Endothelial cell of umbilical vein (primary cell): ENCODE measurements at regions not wholly inside any gene's neighbourhood (a gene's known extent, or its start where the extent isn't known, plus 50 kb on each side); places are given as distances from the start of the nearest gene placed in this dataset.

Experiments
- BruUV-seq: library from RNA; stranded (reverse); fragments of 400-500 nt; replicated peaks from 2 replicates; lab custom pipeline; 2021; lab: Mats Ljungman, UMichigan
- CTCF ChIA-PET: fragments of 300-600, 350-600 bp; sonication (Branson Sonifier 250); formaldehyde crosslinking; loops from one replicate; lab custom pipeline; 2021; ENCODE audit warnings: antibody characterized with exemption, inconsistent platforms; lab: Charles Lee
- POLR2A ChIA-PET: fragments of 300-600, 350-600 bp; sonication (Branson Sonifier 250); formaldehyde crosslinking; loops from one replicate; lab custom pipeline; 2021; ENCODE audit warnings: antibody characterized with exemption, inconsistent platforms; lab: Charles Lee
- DNase-seq: peaks from one replicate; pipeline ENCODE4 v3.0.0-alpha.2; 2011; ENCODE audit warnings: low read depth, low spot score
- FAIRE-seq: peaks from 2 replicates; lab custom pipeline; 2011; peaks lifted over from hg19 to GRCh38; lab: Jason Lieb, UNC
- H2AFZ ChIP-seq: 2 replicates; pipeline ENCODE4 v1.6.0; 2012; ENCODE audit warnings: low read depth, low read length, control low read depth, inconsistent platforms
- H3K27ac ChIP-seq: 2 replicates; pipeline ENCODE4 v1.5.1; 2011; ENCODE audit warnings: low read depth, mild to moderate bottlenecking, control low read depth, low read length, moderate library complexity; ENCODE audit not compliant: insufficient read depth
- H3K27me3 ChIP-seq, 2 experiments: 2 replicates each; pipeline versions ENCODE4 v1.6.0 to v1.6.1; 2011; ENCODE audit warnings: low read length in 2 of 2, mixed read lengths in 1 of 2; ENCODE audit not compliant: control insufficient read depth in 2 of 2, insufficient read depth in 2 of 2
- H3K36me3 ChIP-seq, 2 experiments: 2 replicates in 1 of 2; 3 replicates in 1 of 2; pipeline ENCODE4 v1.5.1; 2011; ENCODE audit warnings: low read length in 2 of 2, mild to moderate bottlenecking in 1 of 2, moderate library complexity in 1 of 2; ENCODE audit not compliant: control insufficient read depth in 2 of 2, insufficient read depth in 2 of 2; ENCODE audit errors: extremely low read depth in 1 of 2
- H3K4me1 ChIP-seq: 3 replicates; pipeline ENCODE4 v1.5.1; 2011; ENCODE audit warnings: mild to moderate bottlenecking, low read length; ENCODE audit not compliant: control insufficient read depth, insufficient read depth; ENCODE audit errors: extremely low read depth
- H3K4me2 ChIP-seq: 2 replicates; pipeline ENCODE4 v1.6.1; 2011; ENCODE audit warnings: low read length, control low read depth, mixed read lengths; ENCODE audit not compliant: insufficient read depth
- H3K4me3 ChIP-seq, 3 experiments: fragments of 200-600 bp in 1 of 3; sonication (generic), shearing (Covaris generic) in 1 of 3; replicated peaks in 1 of 3; 2 replicates each; pipeline ENCODE4 v1.5.1; 2011 to 2016; ENCODE audit warnings: control low read depth in 3 of 3, low read length in 3 of 3, mild to moderate bottlenecking in 2 of 3, inconsistent platforms in 1 of 3, low read depth in 1 of 3, moderate library complexity in 1 of 3; ENCODE audit not compliant: insufficient read depth in 1 of 3
- H3K79me2 ChIP-seq: 2 replicates; pipeline ENCODE4 v1.6.0; 2012; ENCODE audit warnings: low read length, inconsistent platforms; ENCODE audit not compliant: control insufficient read depth, insufficient read depth
- H3K9ac ChIP-seq: replicated peaks from 2 replicates; pipeline ENCODE3; 2011; ENCODE audit warnings: low read length, control low read depth; ENCODE audit not compliant: insufficient read depth; ENCODE audit errors: extremely low read depth
- H3K9me1 ChIP-seq: replicated peaks from 3 replicates; pipeline ENCODE4 v1.6.0; 2011; ENCODE audit warnings: mild to moderate bottlenecking, low read length; ENCODE audit not compliant: control insufficient read depth, insufficient read depth; ENCODE audit errors: extremely low read depth
- H3K9me3 ChIP-seq: replicated peaks from 2 replicates; pipeline ENCODE4 v1.5.1; 2012; ENCODE audit warnings: low read length, inconsistent platforms; ENCODE audit not compliant: control insufficient read depth, insufficient read depth
- H4K20me1 ChIP-seq: replicated peaks from 2 replicates; pipeline ENCODE3; 2011; ENCODE audit warnings: mild to moderate bottlenecking, low read length; ENCODE audit not compliant: control insufficient read depth, insufficient read depth; ENCODE audit errors: extremely low read depth
- CTCF ChIP-seq, 2 donors: IDR thresholded peaks; 1 replicate in 1 of 2; 2 replicates in 1 of 2; pipeline ENCODE4 v1.5.1; 2011; ENCODE audit warnings: low read length in 2 of 2, mild to moderate bottlenecking in 2 of 2, moderate library complexity in 2 of 2, control low read depth in 1 of 2, inconsistent platforms in 1 of 2, low read depth in 1 of 2; ENCODE audit not compliant: insufficient read depth in 1 of 2; ENCODE audit errors: extremely low read depth in 1 of 2
- EZH2 ChIP-seq: IDR thresholded peaks from 2 replicates; pipeline ENCODE4 v1.6.1; 2012; ENCODE audit warnings: borderline replicate concordance, low read depth, mild to moderate bottlenecking, moderate library complexity, low read length, inconsistent platforms; ENCODE audit not compliant: severe bottlenecking
- FOS ChIP-seq: IDR thresholded peaks from 2 replicates; pipeline ENCODE4 v1.6.1; 2011; ENCODE audit warnings: mild to moderate bottlenecking, low read length, moderate library complexity, borderline replicate concordance; ENCODE audit not compliant: insufficient read depth
- GATA2 ChIP-seq: IDR thresholded peaks from 2 replicates; pipeline ENCODE4 v1.7.0; 2011; ENCODE audit warnings: low read depth, mild to moderate bottlenecking, moderate library complexity, mixed read lengths, low read length; ENCODE audit not compliant: insufficient read length, insufficient read depth
- JUN ChIP-seq: IDR thresholded peaks from 2 replicates; pipeline ENCODE4 v1.6.1; 2011; ENCODE audit warnings: borderline replicate concordance, low read depth; ENCODE audit not compliant: insufficient read length, insufficient read depth
- MAX ChIP-seq: IDR thresholded peaks from 2 replicates; pipeline ENCODE4 v1.6.1; 2011; ENCODE audit not compliant: insufficient read depth, insufficient read length
- MYC ChIP-seq: IDR thresholded peaks from one replicate; pipeline ENCODE4 v1.6.1; 2011; ENCODE audit warnings: mild to moderate bottlenecking, low read depth, low read length
- POLR2A ChIP-seq: IDR thresholded peaks from 2 replicates; pipeline ENCODE4 v1.6.1; 2012; ENCODE audit warnings: low read depth, mild to moderate bottlenecking, control low read depth, low read length
- POLR2AphosphoS5 ChIP-seq: IDR thresholded peaks from 2 replicates; pipeline ENCODE4 v1.6.1; 2012; ENCODE audit warnings: low read depth, mild to moderate bottlenecking, control low read depth, low read length, moderate library complexity; ENCODE audit not compliant: insufficient read depth
- dilution Hi-C: fragments of 300-500 bp; cut with MboI; formaldehyde crosslinking; loops from one replicate; pipeline ENCODE4 v1.15.0; 2019; ENCODE audit warnings: low sequenced_read_pairs; ENCODE audit not compliant: extremely low pct_ligation_motif_present
- intact Hi-C: fragments of 100-400 bp; cut with micrococcal nuclease; formaldehyde crosslinking; loops from one replicate; pipeline ENCODE4 v1.10.0; 2022

GRCh38 chr4:123288309-123289025, 108.1 kb upstream of the SPRY1 start:
- Histone ChIP-seq H3K4me1 (peaks cover 4% of the 10 kb centered on the region), H3K9ac (no peak overlapping the region), H3K4me3 (no peak overlapping the region), H2AFZ (no peak overlapping the region), H3K4me2 (no peak overlapping the region), H3K36me3 (no peaks in the 10 kb centered on the region), H3K79me2 (no peaks in the 10 kb centered on the region), H3K9me1 (no peaks in the 10 kb centered on the region), H4K20me1 (no peaks in the 10 kb centered on the region), H3K9me3 (no peaks in the 10 kb centered on the region), H3K27me3 (no peaks in the 10 kb centered on the region), H3K27ac (no peak overlapping the region)
- intact Hi-C loops = no loop called here
- ChIA-PET POLR2A (no interaction called here), CTCF (no interaction called here)
- FAIRE-seq (no peak), DNase-seq (no peak)
- dilution Hi-C loops = no loop called here
- no TSS peak for BruUV-seq
- no peak for TF ChIP-seq CTCF (IDR thresholded peaks at IDR 0.05; ENCODE audit: extremely low read depth in 1 of 2, insufficient read depth in 1 of 2, low read depth in 1 of 2, low read length in 2 of 2)
- no peak for TF ChIP-seq GATA2

- peak; percentile 11 for DNase-seq
Observed at GRCh38 chr4:123291329-123291728, 105.3 kb upstream of the SPRY1 start.

More at GRCh38 chr4:123291329-123291728, 105.3 kb upstream of the SPRY1 start:
- H3K79me2 ChIP-seq = no peaks in the 10 kb centered on the region
- dilution Hi-C loops = no loop called here
- BruUV-seq = no TSS peak
- no peak overlapping the region for H3K4me2 ChIP-seq
- H3K36me3 ChIP-seq = no peaks in the 10 kb centered on the region
- intact Hi-C loops = no loop called here
- no peak overlapping the region for H3K4me3 ChIP-seq
- no peaks in the 10 kb centered on the region for H3K4me1 ChIP-seq
- no peak for FAIRE-seq
- H3K27me3 ChIP-seq = no peaks in the 10 kb centered on the region
- ChIA-PET CTCF (interaction anchor here (0.6 kb wide), 1 partner anchor 20 kb away, joined by 3 read pairs; no protein-coding TSS in a partner anchor), POLR2A (no interaction called here)
- H4K20me1 ChIP-seq = no peaks in the 10 kb centered on the region
- no peak overlapping the region for H2AFZ ChIP-seq
- no peak for TF ChIP-seq POLR2A
- no peak for TF ChIP-seq GATA2
- TF ChIP-seq FOS = no peak
- no peak for TF ChIP-seq MAX
- TF ChIP-seq CTCF (IDR thresholded peaks at IDR 0.05; ENCODE audit: extremely low read depth in 1 of 2, insufficient read depth in 1 of 2, low read depth in 1 of 2, low read length in 2 of 2) = no peak
- no peak for TF ChIP-seq JUN
- TF ChIP-seq EZH2 = no peak
- no peak for TF ChIP-seq POLR2AphosphoS5
- no peak for TF ChIP-seq MYC
- H3K9ac ChIP-seq = no peak overlapping the region
- no peak overlapping the region for H3K27ac ChIP-seq
- no peaks in the 10 kb centered on the region for H3K9me3 ChIP-seq
- no peaks in the 10 kb centered on the region for H3K9me1 ChIP-seq
